Adipocyte (in vitro differentiated cells): ENCODE measurements at regions not wholly inside any gene's neighbourhood (a gene's known extent, or its start where the extent isn't known, plus 50 kb on each side); places are given as distances from the start of the nearest gene placed in this dataset.

Experiments
- DNase-seq: peaks from one replicate; pipeline ENCODE4 v3.0.0-alpha.2; 2015; ENCODE audit warnings: low read depth
- H3K27me3 ChIP-seq: replicated peaks from 2 replicates; pipeline ENCODE4 v1.7.0; 2013; ENCODE audit warnings: mild to moderate bottlenecking, low read length, moderate library complexity; ENCODE audit not compliant: control insufficient read depth, insufficient read depth
- H3K36me3 ChIP-seq: 2 replicates; pipeline ENCODE4 v1.7.0; 2013; ENCODE audit warnings: low read length, mild to moderate bottlenecking, moderate library complexity; ENCODE audit not compliant: control insufficient read depth, insufficient read depth, severe bottlenecking
- H3K4me1 ChIP-seq: 2 replicates; pipeline ENCODE4 v1.7.0; 2013; ENCODE audit warnings: mild to moderate bottlenecking, low read length, moderate library complexity; ENCODE audit not compliant: control insufficient read depth, insufficient read depth
- H3K4me3 ChIP-seq: 2 replicates; pipeline ENCODE4 v1.7.0; 2013; ENCODE audit warnings: mild to moderate bottlenecking, low read length, moderate library complexity
- H3K9ac ChIP-seq: 2 replicates; pipeline ENCODE4 v1.7.0; 2013; ENCODE audit warnings: mild to moderate bottlenecking, low read length, moderate library complexity
- H3K9me3 ChIP-seq: 2 replicates; pipeline ENCODE4 v1.7.0; 2013; ENCODE audit warnings: mild to moderate bottlenecking, low read length, moderate library complexity; ENCODE audit not compliant: control insufficient read depth

GRCh38 chr11:45366619-45367190, 80.6 kb upstream of the SYT13 start:
- no peaks in the 10 kb centered on the region for H3K36me3 ChIP-seq
- H3K9me3 ChIP-seq: no peaks in the 10 kb centered on the region
- no peak overlapping the region for H3K4me3 ChIP-seq
- H3K27me3 ChIP-seq: peaks cover 84% of the 10 kb centered on the region
- no peak for DNase-seq
- H3K4me1 ChIP-seq: peaks cover 2% of the 10 kb centered on the region
- H3K9ac ChIP-seq: no peak overlapping the region

GRCh38 chr11:45365961-45366618, 79.9 kb upstream of the SYT13 start:
- Histone ChIP-seq H3K36me3 (no peaks in the 10 kb centered on the region), H3K9me3 (no peaks in the 10 kb centered on the region), H3K4me1 (no peaks in the 10 kb centered on the region), H3K4me3 (no peak overlapping the region), H3K9ac (no peak overlapping the region), H3K27me3 (peaks cover 84% of the 10 kb centered on the region)
- DNase-seq: no peak

- no peak for DNase-seq
- H3K9ac ChIP-seq: no peak overlapping the region
- H3K9me3 ChIP-seq: no peaks in the 10 kb centered on the region
- no peak overlapping the region for H3K4me3 ChIP-seq
- H3K36me3 ChIP-seq: no peaks in the 10 kb centered on the region
- no peaks in the 10 kb centered on the region for H3K4me1 ChIP-seq
- peaks cover 80% of the 10 kb centered on the region for H3K27me3 ChIP-seq
These were observed 76.5 kb upstream of the SYT13 start for GRCh38 chr11:45362636-45363035.

- H3K27me3 ChIP-seq: peaks cover 79% of the 10 kb centered on the region
These were observed 75.4 kb upstream of the SYT13 start for GRCh38 chr11:45361551-45361950.

GRCh38 chr11:45355706-45356041, 69.5 kb upstream of the SYT13 start:
- H3K27me3 ChIP-seq: peaks cover 75% of the 10 kb centered on the region
- peak overlapping the region; percentile 70 for H3K4me3 ChIP-seq
- DNase-seq: no peak
- H3K4me1 ChIP-seq: no peaks in the 10 kb centered on the region
- H3K9me3 ChIP-seq: peaks cover 4% of the 10 kb centered on the region
- no peaks in the 10 kb centered on the region for H3K36me3 ChIP-seq
- no peak overlapping the region for H3K9ac ChIP-seq

More at GRCh38 chr11:45361551-45361950, 75.4 kb upstream of the SYT13 start:
- Histone ChIP-seq H3K4me1 (no peaks in the 10 kb centered on the region), H3K4me3 (no peak overlapping the region), H3K36me3 (no peaks in the 10 kb centered on the region), H3K9me3 (no peaks in the 10 kb centered on the region), H3K9ac (no peak overlapping the region)
- no peak for DNase-seq

GRCh38 chr11:45354976-45355705, 69.0 kb upstream of the SYT13 start:
- DNase-seq: peak; percentile 72
- Histone ChIP-seq H3K36me3 (no peaks in the 10 kb centered on the region), H3K4me3 (peak overlapping the region; percentile 70)

GRCh38 chr11:45348729-45349128, 62.6 kb upstream of the SYT13 start:
- peaks cover 10% of the 10 kb centered on the region for H3K9me3 ChIP-seq
- H3K36me3 ChIP-seq: no peaks in the 10 kb centered on the region
- no peaks in the 10 kb centered on the region for H3K4me1 ChIP-seq
- H3K9ac ChIP-seq: no peak overlapping the region
- no peak overlapping the region for H3K4me3 ChIP-seq
- H3K27me3 ChIP-seq: peaks cover 69% of the 10 kb centered on the region
- no peak for DNase-seq

More at GRCh38 chr11:45354976-45355705, 69.0 kb upstream of the SYT13 start:
- Histone ChIP-seq H3K9me3 (peaks cover 9% of the 10 kb centered on the region), H3K9ac (no peak overlapping the region), H3K27me3 (peaks cover 75% of the 10 kb centered on the region), H3K4me1 (no peaks in the 10 kb centered on the region)

- peaks cover 10% of the 10 kb centered on the region for H3K9me3 ChIP-seq
- H3K27me3 ChIP-seq: peaks cover 64% of the 10 kb centered on the region
- no peaks in the 10 kb centered on the region for H3K4me1 ChIP-seq
- no peak overlapping the region for H3K9ac ChIP-seq
- H3K4me3 ChIP-seq: no peak overlapping the region
- H3K36me3 ChIP-seq: no peaks in the 10 kb centered on the region
- DNase-seq: peak; percentile 14
These were observed 61.4 kb upstream of the SYT13 start for GRCh38 chr11:45347348-45348082.

- no peak for DNase-seq
- Histone ChIP-seq H3K9ac (no peak overlapping the region), H3K4me1 (no peaks in the 10 kb centered on the region), H3K9me3 (peaks cover 4% of the 10 kb centered on the region), H3K27me3 (peaks cover 61% of the 10 kb centered on the region), H3K36me3 (no peaks in the 10 kb centered on the region), H3K4me3 (no peak overlapping the region)
These were observed 59.4 kb upstream of the SYT13 start for GRCh38 chr11:45345491-45345890.

GRCh38 chr11:45344028-45344427, 57.9 kb upstream of the SYT13 start:
- Histone ChIP-seq H3K36me3 (no peaks in the 10 kb centered on the region), H3K4me3 (no peak overlapping the region), H3K9ac (no peak overlapping the region), H3K4me1 (peaks cover 3% of the 10 kb centered on the region), H3K9me3 (no peaks in the 10 kb centered on the region), H3K27me3 (peaks cover 62% of the 10 kb centered on the region)
- DNase-seq: no peak

- Histone ChIP-seq H3K4me1 (peaks cover 3% of the 10 kb centered on the region), H3K27me3 (peaks cover 64% of the 10 kb centered on the region), H3K36me3 (no peaks in the 10 kb centered on the region), H3K4me3 (no peak overlapping the region), H3K9ac (no peak overlapping the region), H3K9me3 (no peaks in the 10 kb centered on the region)
- DNase-seq: no peak
These were observed 57.3 kb upstream of the SYT13 start for GRCh38 chr11:45343444-45343843.
